ENCODE measurements at regions not wholly inside any gene's neighbourhood (a gene's known extent, or its start where the extent isn't known, plus 50 kb on each side); places are given as distances from the start of the nearest gene placed in this dataset.

- no peak overlapping the region for H3K4me3 ChIP-seq (replicated peaks; ENCODE audit: low read depth, low read length)
- no peak for DNase-seq (ENCODE audit: low read depth)
- no peak for TF ChIP-seq CTCF (IDR thresholded peaks at IDR 0.05; ENCODE audit: low read length, missing control alignments)
Measured at GRCh38 chr6:114445846-114446245, 103.0 kb upstream of the HS3ST5 start.

GRCh38 chr6:114439411-114439810 is 96.6 kb upstream of the HS3ST5 start:
- no peak for DNase-seq (ENCODE audit: low read depth)
- no peak overlapping the region for H3K4me3 ChIP-seq (replicated peaks; ENCODE audit: low read depth, low read length)
- TF ChIP-seq CTCF (IDR thresholded peaks at IDR 0.05; ENCODE audit: low read length, missing control alignments): no peak

GRCh38 chr6:114437235-114437634 is 94.4 kb upstream of the HS3ST5 start:
- no peak for TF ChIP-seq CTCF (IDR thresholded peaks at IDR 0.05; ENCODE audit: low read length, missing control alignments)
- DNase-seq (ENCODE audit: low read depth): no peak
- H3K4me3 ChIP-seq (replicated peaks; ENCODE audit: low read depth, low read length): no peak overlapping the region

- no peak for TF ChIP-seq CTCF (IDR thresholded peaks at IDR 0.05; ENCODE audit: low read length, missing control alignments)
- DNase-seq (ENCODE audit: low read depth): no peak
- H3K4me3 ChIP-seq (replicated peaks; ENCODE audit: low read depth, low read length): no peak overlapping the region
Measured at GRCh38 chr6:114436691-114437090, 93.9 kb upstream of the HS3ST5 start.

GRCh38 chr6:114435985-114436384 is 93.2 kb upstream of the HS3ST5 start:
- TF ChIP-seq CTCF (IDR thresholded peaks at IDR 0.05; ENCODE audit: low read length, missing control alignments): no peak
- H3K4me3 ChIP-seq (replicated peaks; ENCODE audit: low read depth, low read length): no peak overlapping the region

GRCh38 chr6:114432400-114432799 is 89.6 kb upstream of the HS3ST5 start:
- no peak for DNase-seq (ENCODE audit: low read depth)

More at GRCh38 chr6:114435985-114436384, 93.2 kb upstream of the HS3ST5 start:
- DNase-seq (ENCODE audit: low read depth): no peak

More at GRCh38 chr6:114432400-114432799, 89.6 kb upstream of the HS3ST5 start:
- no peak for TF ChIP-seq CTCF (IDR thresholded peaks at IDR 0.05; ENCODE audit: low read length, missing control alignments)
- no peak overlapping the region for H3K4me3 ChIP-seq (replicated peaks; ENCODE audit: low read depth, low read length)
